GM19438 (cell line): ENCODE measurements at regions not wholly inside any gene's neighbourhood (a gene's known extent, or its start where the extent isn't known, plus 50 kb on each side); places are given as distances from the start of the nearest gene placed in this dataset.
"Not testable (repeated sequence)": the region's sequence is repeated elsewhere in the genome, so short reads cannot be mapped to it uniquely, and the experiment has no call there.

Experiments
- ATAC-seq: cut with Tn5 transposase; IDR thresholded peaks from one replicate; pipeline ENCODE4 v1.9.1; 2021; ENCODE audit warnings: low read depth; ENCODE audit not compliant: unreplicated experiment

GRCh38 chr1:166601650-166602278 lies 237.5 kb upstream of the POGK start:
- no peak for ATAC-seq

- ATAC-seq: not testable (repeated sequence)
These were observed 236.5 kb upstream of the POGK start for GRCh38 chr1:166602801-166603200.

GRCh38 chr1:166603296-166603695 lies 236.0 kb upstream of the POGK start:
- no peak for ATAC-seq

GRCh38 chr1:166605137-166605536 lies 234.1 kb upstream of the POGK start:
- ATAC-seq: no peak

- no peak for ATAC-seq
These were observed 226.4 kb upstream of the POGK start for GRCh38 chr1:166612886-166613285.

- ATAC-seq: no peak
These were observed 223.1 kb upstream of the POGK start for GRCh38 chr1:166616206-166616605.

- ATAC-seq: no peak
These were observed 212.6 kb upstream of the POGK start for GRCh38 chr1:166626711-166627110.

GRCh38 chr1:166627558-166627957 lies 211.7 kb upstream of the POGK start:
- no peak for ATAC-seq

- ATAC-seq: no peak
These were observed 211.0 kb upstream of the POGK start for GRCh38 chr1:166628259-166628658.

- ATAC-seq: no peak
These were observed 209.3 kb upstream of the POGK start for GRCh38 chr1:166629946-166630345.

- ATAC-seq: no peak
These were observed 208.9 kb upstream of the POGK start for GRCh38 chr1:166630369-166630768.

- no peak for ATAC-seq
These were observed 201.1 kb upstream of the POGK start for GRCh38 chr1:166638137-166638536.

- not testable (repeated sequence) for ATAC-seq
These were observed 182.0 kb upstream of the POGK start for GRCh38 chr1:166657228-166657627.

GRCh38 chr1:166666790-166667189 lies 172.5 kb upstream of the POGK start:
- not testable (repeated sequence) for ATAC-seq

GRCh38 chr1:166667600-166667999 lies 171.7 kb upstream of the POGK start:
- ATAC-seq: not testable (repeated sequence)

GRCh38 chr1:166671627-166672026 lies 167.6 kb upstream of the POGK start:
- ATAC-seq: no peak

GRCh38 chr1:166673722-166674121 lies 165.6 kb upstream of the POGK start:
- ATAC-seq: no peak

GRCh38 chr1:166675213-166675612 lies 164.1 kb upstream of the POGK start:
- ATAC-seq: no peak

GRCh38 chr1:166676981-166677380 lies 162.3 kb upstream of the POGK start:
- ATAC-seq: no peak

GRCh38 chr1:166679369-166679768 lies 159.9 kb upstream of the POGK start:
- ATAC-seq: no peak

- ATAC-seq: no peak
These were observed 156.7 kb upstream of the POGK start for GRCh38 chr1:166682588-166682987.

GRCh38 chr1:166684669-166685068 lies 154.6 kb upstream of the POGK start:
- not testable (repeated sequence) for ATAC-seq

- ATAC-seq: no peak
These were observed 154.1 kb upstream of the POGK start for GRCh38 chr1:166685200-166685599.
